ENCODE measurements at regions not wholly inside any gene's neighbourhood (a gene's known extent, or its start where the extent isn't known, plus 50 kb on each side); places are given as distances from the start of the nearest gene placed in this dataset.

GRCh38 chr1:239184561-239185244 lies 201.7 kb upstream of the CHRM3 start:
- H3K4me1 Mint-ChIP-seq = peaks cover 5% of the 10 kb centered on the region
- H3K36me3 Mint-ChIP-seq = peaks cover 6% of the 10 kb centered on the region
- ATAC-seq = no peak
- POLR2A ChIA-PET = no interaction called here
- DNase-seq (ENCODE audit: low spot score) = no peak
- no peak overlapping the region for H3K4me3 Mint-ChIP-seq
- CTCF ChIA-PET = no interaction called here
- H3K27ac Mint-ChIP-seq = no peak overlapping the region
- peaks cover 10% of the 10 kb centered on the region for H3K9me3 Mint-ChIP-seq
- no peaks in the 10 kb centered on the region for H3K27me3 Mint-ChIP-seq (ENCODE audit: low read depth)
- TF ChIP-seq GTF2I (CRISPR knock-in tag; conservative IDR thresholded peaks at IDR 0.05) (no peak), TEAD4 (CRISPR knock-in tag; IDR thresholded peaks at IDR 0.05) (no peak), CDX4 (CRISPR knock-in tag; IDR thresholded peaks at IDR 0.05; ENCODE audit: borderline replicate concordance) (no peak), ELF4 (CRISPR knock-in tag; IDR thresholded peaks at IDR 0.05; ENCODE audit: low read depth) (no peak), SMAD4 (CRISPR knock-in tag; IDR thresholded peaks at IDR 0.05) (no peak), FOXK1 (CRISPR knock-in tag; IDR thresholded peaks at IDR 0.05) (no peak), HMGXB4 (CRISPR knock-in tag; IDR thresholded peaks at IDR 0.05) (no peak), AR (CRISPR knock-in tag; IDR thresholded peaks at IDR 0.05) (no peak), ZNF232 (CRISPR knock-in tag; IDR thresholded peaks at IDR 0.05) (no peak), ERG (CRISPR knock-in tag; IDR thresholded peaks at IDR 0.05) (no peak), STAT6 (CRISPR knock-in tag; conservative IDR thresholded peaks at IDR 0.05; ENCODE audit: low read depth) (no peak), NR3C1 (CRISPR knock-in tag; conservative IDR thresholded peaks at IDR 0.05; ENCODE audit: low read depth) (no peak), HMGA2 (CRISPR knock-in tag; IDR thresholded peaks at IDR 0.05) (no peak), ATF1 (CRISPR knock-in tag; IDR thresholded peaks at IDR 0.05) (no peak), ZNF532 (CRISPR knock-in tag; IDR thresholded peaks at IDR 0.05; ENCODE audit: borderline replicate concordance) (no peak), RORB (CRISPR knock-in tag; IDR thresholded peaks at IDR 0.05) (no peak), ZNF219 (CRISPR knock-in tag; IDR thresholded peaks at IDR 0.05; ENCODE audit: borderline replicate concordance) (no peak), ARID4B (CRISPR knock-in tag; IDR thresholded peaks at IDR 0.05; ENCODE audit: borderline replicate concordance) (no peak)
